ENCODE measurements at regions not wholly inside any gene's neighbourhood (a gene's known extent, or its start where the extent isn't known, plus 50 kb on each side); places are given as distances from the start of the nearest gene placed in this dataset.
A peak's percentile ranks its signal among the peaks of the same experiment; 100 is the strongest.

GRCh38 chr9:126156898-126157297 lies 169.7 kb upstream of the MVB12B start (continued):
- TF ChIP-seq ZNF462 (CRISPR knock-in tag; IDR thresholded peaks at IDR 0.05), result no peak
- TF ChIP-seq JUNB (IDR thresholded peaks at IDR 0.05; ENCODE audit: unreplicated experiment), result no peak

- Histone ChIP-seq H3K36me3 (ENCODE audit: insufficient read depth) (no peaks in the 10 kb centered on the region), H3K4me2 (peak overlapping the region; percentile 24; the same call in 1 of the 2 replicates), H3K27me3 (ENCODE audit: insufficient read depth) (no peaks in the 10 kb centered on the region), H3K4me3 (no peak overlapping the region), H4K20me1 (replicated peaks; ENCODE audit: insufficient read depth) (no peaks in the 10 kb centered on the region), H3K9me2 (ENCODE audit: insufficient read depth) (peaks cover 9% of the 10 kb centered on the region; the same call in 1 of the 2 replicates), H2AFZ (peak overlapping the region; percentile 66; the same call in 1 of the 2 replicates), H3K79me2 (replicated peaks; ENCODE audit: insufficient read depth) (no peaks in the 10 kb centered on the region), H3K4me1 (ENCODE audit: insufficient read depth) (peaks cover 8% of the 10 kb centered on the region; the same call in 1 of the 2 replicates), H3K27ac (ENCODE audit: low read depth) (no peak overlapping the region), H3F3A (replicated peaks; ENCODE audit: low read depth) (no peaks in the 10 kb centered on the region)
- Mint-ChIP-seq H3K9me3 (no peaks in the 10 kb centered on the region), H3K4me3 (no peak overlapping the region), H3K36me3 (ENCODE audit: low read depth) (no peaks in the 10 kb centered on the region), H3K27me3 (ENCODE audit: insufficient read depth, low read depth, poor library complexity) (peaks cover 12% of the 10 kb centered on the region), H3K27ac (no peak overlapping the region; the same call in 1 of the 2 replicates), H3K4me1 (peaks cover 24% of the 10 kb centered on the region)
- DNase-seq (ENCODE audit: low spot score) (no peak), ATAC-seq (no peak)
- no peak for TF ChIP-seq ZNF114 (CRISPR knock-in tag; IDR thresholded peaks at IDR 0.05)
- no peak for TF ChIP-seq ZNF462 (CRISPR knock-in tag; IDR thresholded peaks at IDR 0.05)
- TF ChIP-seq CTCF (conservative IDR thresholded peaks at IDR 0.05; ENCODE audit: low read depth in 2 of 2), result no peak
- TF ChIP-seq ETS1 (IDR thresholded peaks at IDR 0.05), result no peak
- no peak for TF ChIP-seq STAT1 (IDR thresholded peaks at IDR 0.05; ENCODE audit: unreplicated experiment)
- no peak for TF ChIP-seq NANOG (IDR thresholded peaks at IDR 0.05; ENCODE audit: borderline replicate concordance)
These were observed 169.2 kb upstream of the MVB12B start for GRCh38 chr9:126157423-126157822.

All from GM23338 (cell line).